PC-3 (cell line): ENCODE measurements at regions not wholly inside any gene's neighbourhood (a gene's known extent, or its start where the extent isn't known, plus 50 kb on each side); places are given as distances from the start of the nearest gene placed in this dataset.

Source experiments
- ATAC-seq: fragments of 200-7000 bp; cut with Tn5 transposase; 2 replicates; pipeline ENCODE4 v1.9.1; 2020; ENCODE audit warnings: mild to moderate bottlenecking, moderate library complexity
- BruUV-seq: library from RNA; stranded (reverse); fragments of 400-500 nt; replicated peaks from 2 replicates; lab custom pipeline; 2021; lab: Mats Ljungman, UMichigan
- CTCF ChIA-PET: fragments of 300-600 bp; sonication (Branson Sonifier 250); formaldehyde crosslinking; loops from one replicate; lab custom pipeline; 2022; ENCODE audit warnings: antibody characterized with exemption; lab: Charles Lee
- POLR2A ChIA-PET: fragments of 300-600 bp; sonication (Branson Sonifier 250); formaldehyde crosslinking; loops from one replicate; lab custom pipeline; 2022; ENCODE audit warnings: antibody characterized with exemption; ENCODE audit not compliant: unreplicated experiment; lab: Charles Lee
- DNase-seq: peaks from one replicate; pipeline ENCODE4 v3.0.0-alpha.2; 2015
- H2AFZ ChIP-seq: fragments of 300-600 bp; sonication (generic); 2 replicates; pipeline ENCODE4 v1.6.0; 2016; ENCODE audit warnings: antibody characterized with exemption, low read length
- H3F3A ChIP-seq: fragments of 300-600 bp; sonication (generic); one replicate; pipeline ENCODE4 v1.6.0; 2017; ENCODE audit warnings: antibody characterized with exemption, low read length, control low read depth, mild to moderate bottlenecking; ENCODE audit not compliant: unreplicated experiment
- H3K27ac ChIP-seq: fragments of 300-600 bp; sonication (generic); 2 replicates; pipeline ENCODE4 v1.5.1; 2016; ENCODE audit warnings: mild to moderate bottlenecking, low read length
- H3K27me3 ChIP-seq: fragments of 300-600 bp; sonication (generic); 2 replicates; pipeline ENCODE4 v1.6.1; 2016; ENCODE audit warnings: low read length, mixed read lengths
- H3K36me3 ChIP-seq: fragments of 300-600 bp; sonication (generic); 2 replicates; pipeline ENCODE4 v1.6.1; 2016; ENCODE audit warnings: low read depth, mixed run types, low read length, mixed read lengths
- H3K4me1 ChIP-seq: fragments of 300-600 bp; sonication (generic); 2 replicates; pipeline ENCODE4 v1.5.1; 2016; ENCODE audit warnings: low read length; ENCODE audit not compliant: insufficient read depth
- H3K4me2 ChIP-seq: fragments of 300-600 bp; sonication (generic); 2 replicates; pipeline ENCODE4 v1.6.0; 2016; ENCODE audit warnings: low read length
- H3K4me3 ChIP-seq: fragments of 300-600 bp; sonication (generic); 2 replicates; pipeline ENCODE4 v1.5.1; 2016; ENCODE audit warnings: mild to moderate bottlenecking, low read length, mixed read lengths
- H3K79me2 ChIP-seq: fragments of 300-600 bp; sonication (generic); 2 replicates; pipeline ENCODE4 v1.6.1; 2017; ENCODE audit warnings: low read length, mixed read lengths
- H3K9ac ChIP-seq: fragments of 300-600 bp; sonication (generic); 2 replicates; pipeline ENCODE4 v1.6.0; 2016; ENCODE audit warnings: mild to moderate bottlenecking, low read length
- H3K9me2 ChIP-seq: fragments of 300-600 bp; sonication (generic); replicated peaks from 2 replicates; pipeline ENCODE4 v1.6.1; 2016; ENCODE audit warnings: mixed run types, low read length, mixed read lengths
- H3K9me3 ChIP-seq: fragments of 300-600 bp; sonication (generic); 2 replicates; pipeline ENCODE4 v1.6.1; 2016; ENCODE audit warnings: low read length, mixed read lengths
- H4K20me1 ChIP-seq: fragments of 300-600 bp; sonication (generic); 2 replicates; pipeline ENCODE4 v1.6.1; 2016; ENCODE audit warnings: low read length, mixed read lengths
- EZH2 ChIP-seq: fragments of 300-600 bp; sonication (generic); IDR thresholded peaks from one replicate; pipeline ENCODE4 v1.6.1; 2017; ENCODE audit warnings: antibody characterized with exemption, mild to moderate bottlenecking, low read length; ENCODE audit not compliant: unreplicated experiment
- EZH2phosphoT487 ChIP-seq: fragments of 300-600 bp; sonication (generic); IDR thresholded peaks from 2 replicates; pipeline ENCODE4 v1.6.1; 2018; ENCODE audit warnings: mild to moderate bottlenecking, antibody characterized with exemption, low read length, borderline replicate concordance
- intact Hi-C: fragments of 100-400 bp; cut with micrococcal nuclease; formaldehyde crosslinking; loops from 2 replicates; pipeline ENCODE4 v1.9.0; 2023
- TF ChIP-seq, protein P1 (sequence below): fragments of 300-600 bp; sonication (generic); conservative IDR thresholded peaks from 2 replicates; pipeline ENCODE4 v1.5.1; 2017; ENCODE audit warnings: antibody characterized with exemption, low read depth, mild to moderate bottlenecking, low read length

DNA sequence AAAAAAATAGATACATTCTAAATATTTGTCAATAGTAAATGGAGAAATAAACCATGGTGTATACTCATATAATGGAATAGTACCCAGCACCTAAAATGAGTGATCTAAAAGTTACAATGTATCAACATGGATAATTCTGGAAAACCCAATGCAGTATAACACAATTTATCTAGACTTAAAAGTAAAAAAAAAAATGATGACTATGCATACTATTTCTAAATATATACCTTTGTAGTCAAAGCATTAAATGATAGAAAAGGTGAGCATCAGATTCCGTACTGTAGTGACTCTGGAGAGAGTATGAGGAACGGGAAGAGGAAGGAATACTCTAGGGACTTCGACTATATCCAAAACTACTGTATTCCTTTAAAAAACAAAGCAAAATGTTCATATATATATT lies 115.2 kb upstream of the CDCA7L start:
- CTCF ChIA-PET: no interaction called here
- Histone ChIP-seq H4K20me1 (no peaks in the 10 kb centered on the region), H3K79me2 (no peaks in the 10 kb centered on the region), H2AFZ (no peak overlapping the region), H3K4me2 (no peak overlapping the region), H3K36me3 (no peaks in the 10 kb centered on the region), H3K9me3 (no peaks in the 10 kb centered on the region), H3K9me2 (no peaks in the 10 kb centered on the region), H3K4me1 (no peaks in the 10 kb centered on the region), H3F3A (no peaks in the 10 kb centered on the region), H3K27me3 (peaks cover 75% of the 10 kb centered on the region), H3K4me3 (no peak overlapping the region), H3K9ac (no peak overlapping the region), H3K27ac (no peak overlapping the region)
- no TSS peak for BruUV-seq
- TF ChIP-seq EZH2phosphoT487: no peak
- TF ChIP-seq, protein P1, sequence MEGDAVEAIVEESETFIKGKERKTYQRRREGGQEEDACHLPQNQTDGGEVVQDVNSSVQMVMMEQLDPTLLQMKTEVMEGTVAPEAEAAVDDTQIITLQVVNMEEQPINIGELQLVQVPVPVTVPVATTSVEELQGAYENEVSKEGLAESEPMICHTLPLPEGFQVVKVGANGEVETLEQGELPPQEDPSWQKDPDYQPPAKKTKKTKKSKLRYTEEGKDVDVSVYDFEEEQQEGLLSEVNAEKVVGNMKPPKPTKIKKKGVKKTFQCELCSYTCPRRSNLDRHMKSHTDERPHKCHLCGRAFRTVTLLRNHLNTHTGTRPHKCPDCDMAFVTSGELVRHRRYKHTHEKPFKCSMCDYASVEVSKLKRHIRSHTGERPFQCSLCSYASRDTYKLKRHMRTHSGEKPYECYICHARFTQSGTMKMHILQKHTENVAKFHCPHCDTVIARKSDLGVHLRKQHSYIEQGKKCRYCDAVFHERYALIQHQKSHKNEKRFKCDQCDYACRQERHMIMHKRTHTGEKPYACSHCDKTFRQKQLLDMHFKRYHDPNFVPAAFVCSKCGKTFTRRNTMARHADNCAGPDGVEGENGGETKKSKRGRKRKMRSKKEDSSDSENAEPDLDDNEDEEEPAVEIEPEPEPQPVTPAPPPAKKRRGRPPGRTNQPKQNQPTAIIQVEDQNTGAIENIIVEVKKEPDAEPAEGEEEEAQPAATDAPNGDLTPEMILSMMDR: no peak
- intact Hi-C loops: no loop called here
- no peak for ATAC-seq
- POLR2A ChIA-PET: no interaction called here
- DNase-seq: no peak

DNA sequence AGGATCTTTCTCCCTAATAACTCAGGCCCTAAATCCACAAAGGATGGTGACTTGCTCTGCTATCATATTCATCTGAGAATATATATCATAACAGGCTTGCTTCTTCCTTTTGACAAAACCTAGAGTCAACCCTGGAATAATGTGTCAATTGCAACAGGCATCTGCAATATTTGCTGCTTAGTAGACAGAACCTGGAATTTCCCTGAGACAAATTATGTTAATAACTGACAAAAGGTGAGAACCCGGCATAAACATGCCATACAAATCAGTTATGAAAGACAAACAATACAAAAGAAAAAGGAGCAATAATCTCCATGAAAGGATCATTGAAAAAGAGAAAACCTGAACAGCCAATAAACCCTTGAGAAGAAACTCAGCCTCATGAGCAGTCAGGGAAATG lies 114.5 kb upstream of the CDCA7L start:
- no peaks in the 10 kb centered on the region for H3K9me2 ChIP-seq
- ChIA-PET POLR2A (no interaction called here), CTCF (no interaction called here)
- intact Hi-C loops: no loop called here
- ATAC-seq (no peak), DNase-seq (no peak)
- BruUV-seq: no TSS peak
- no peaks in the 10 kb centered on the region for H4K20me1 ChIP-seq
- H3K9ac ChIP-seq: no peak overlapping the region
- no peaks in the 10 kb centered on the region for H3K9me3 ChIP-seq
- H3K79me2 ChIP-seq: no peaks in the 10 kb centered on the region
- H3K27me3 ChIP-seq: peaks cover 74% of the 10 kb centered on the region
- no peak overlapping the region for H3K27ac ChIP-seq
- no peaks in the 10 kb centered on the region for H3F3A ChIP-seq
- H3K4me3 ChIP-seq: no peak overlapping the region
- no peak for TF ChIP-seq EZH2
- H3K4me2 ChIP-seq: no peak overlapping the region
- H3K4me1 ChIP-seq: no peaks in the 10 kb centered on the region
- H3K36me3 ChIP-seq: no peaks in the 10 kb centered on the region
- no peak overlapping the region for H2AFZ ChIP-seq

DNA sequence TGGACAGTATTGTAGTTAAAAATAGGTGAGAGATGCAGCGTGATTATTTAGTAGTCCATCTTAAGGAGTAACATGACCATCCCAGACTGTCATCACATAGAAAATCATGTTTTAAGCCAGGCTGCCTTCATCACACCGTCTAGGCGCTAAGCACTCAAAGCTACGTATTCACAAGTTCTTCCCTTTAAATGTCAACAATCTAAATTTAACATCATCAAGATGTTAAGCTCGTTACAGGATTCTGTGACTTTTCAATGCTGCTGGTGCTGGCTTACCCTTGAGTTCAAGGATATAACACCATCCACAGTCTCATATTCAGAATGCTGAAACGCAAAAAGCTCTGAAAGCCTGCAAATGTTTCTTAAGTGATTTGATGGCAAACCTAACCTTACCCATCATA lies 109.5 kb upstream of the CDCA7L start:
- Histone ChIP-seq H3K79me2 (no peaks in the 10 kb centered on the region), H3K27ac (no peak overlapping the region), H3K9me2 (no peaks in the 10 kb centered on the region), H3K9ac (no peak overlapping the region), H3F3A (no peaks in the 10 kb centered on the region), H2AFZ (no peak overlapping the region), H3K27me3 (peaks cover 79% of the 10 kb centered on the region), H3K9me3 (no peaks in the 10 kb centered on the region), H3K4me2 (no peak overlapping the region), H3K4me1 (no peaks in the 10 kb centered on the region), H3K4me3 (no peak overlapping the region), H3K36me3 (no peaks in the 10 kb centered on the region), H4K20me1 (no peaks in the 10 kb centered on the region)
- ATAC-seq (no peak), DNase-seq (no peak)
- intact Hi-C loops: no loop called here
- BruUV-seq: no TSS peak
- ChIA-PET CTCF (no interaction called here), POLR2A (no interaction called here)
- TF ChIP-seq, protein P1: no peak
- TF ChIP-seq EZH2 (no peak), EZH2phosphoT487 (no peak)
